HCT116 (cell line): ENCODE measurements at regions not wholly inside any gene's neighbourhood (a gene's known extent, or its start where the extent isn't known, plus 50 kb on each side); places are given as distances from the start of the nearest gene placed in this dataset.

Source experiments
- EZH2phosphoT487 ChIP-seq: fragments of 200-600 bp; IDR thresholded peaks from 2 replicates; pipeline ENCODE4 v1.6.1; 2018; ENCODE audit warnings: antibody characterized with exemption, borderline replicate concordance
- JUND ChIP-seq: IDR thresholded peaks from 2 replicates; pipeline ENCODE4 v1.6.1; 2012
- POLR2A ChIP-seq: IDR thresholded peaks from 2 replicates; pipeline ENCODE4 v1.7.0; 2011; ENCODE audit warnings: borderline replicate concordance; ENCODE audit not compliant: insufficient read depth, insufficient read length; ENCODE audit errors: extremely low read depth
- SRF ChIP-seq: IDR thresholded peaks from 2 replicates; pipeline ENCODE4 v1.6.1; 2012; ENCODE audit warnings: low read depth

GRCh38 chr4:112944006-112944405 is 105.4 kb upstream of the ANK2 start:
- TF ChIP-seq POLR2A (no peak), SRF (no peak), EZH2phosphoT487 (no peak), JUND (no peak)
